ENCODE measurements at regions not wholly inside any gene's neighbourhood (a gene's known extent, or its start where the extent isn't known, plus 50 kb on each side); places are given as distances from the start of the nearest gene placed in this dataset.

DNA sequence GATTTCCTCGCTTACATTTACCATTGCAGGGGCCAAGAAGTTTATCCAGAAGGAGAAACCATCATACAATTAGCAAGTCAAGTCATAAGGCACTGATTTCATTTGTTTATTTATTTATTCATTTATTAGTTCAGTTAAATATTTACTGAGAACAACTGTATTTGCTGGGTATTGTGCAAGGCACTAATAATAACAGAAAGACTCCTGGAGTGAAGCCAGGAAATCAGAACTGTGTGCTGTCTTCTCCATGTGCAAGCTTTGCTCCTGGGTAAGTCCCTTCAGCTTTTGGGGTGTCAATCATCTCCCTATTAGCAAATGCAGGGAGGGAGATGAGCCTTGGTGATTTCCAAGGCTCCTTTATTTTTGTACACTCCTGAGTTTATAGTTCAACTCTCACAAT is 341.6 kb upstream of the MEIS1 start:
- no peak for DNase-seq

GRCh38 chr2:66084948-66085590 is 349.9 kb upstream of the MEIS1 start:
- DNase-seq: no peak

- DNase-seq: no peak
Observed at GRCh38 chr2:66082581-66082980, 352.3 kb upstream of the MEIS1 start.

DNA sequence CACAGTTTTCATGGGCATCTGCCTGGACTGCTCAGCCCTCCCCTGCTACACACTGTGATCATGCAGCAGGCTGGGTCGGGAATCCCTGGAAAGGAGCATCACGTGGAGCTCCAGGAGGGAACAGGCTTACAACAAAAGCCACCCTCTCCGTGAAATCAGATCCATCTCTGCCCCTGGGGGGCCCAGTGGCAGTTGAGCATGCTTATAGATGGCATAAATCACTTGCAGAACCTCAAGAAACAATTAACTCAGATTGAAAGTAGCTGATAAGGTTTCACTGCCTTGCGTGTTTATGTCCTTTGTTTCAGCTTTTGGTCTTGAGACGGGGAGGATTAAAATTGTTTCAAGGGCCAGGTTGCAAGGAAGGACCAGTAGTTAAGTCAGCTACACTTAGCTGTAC is 354.8 kb upstream of the MEIS1 start:
- no peak for DNase-seq

GRCh38 chr2:66073172-66073571 is 361.8 kb upstream of the MEIS1 start:
- no peak for DNase-seq

GRCh38 chr2:66070721-66071602 is 364.0 kb upstream of the MEIS1 start:
- DNase-seq: no peak

GRCh38 chr2:66069937-66070720 is 364.8 kb upstream of the MEIS1 start:
- DNase-seq: no peak

DNA sequence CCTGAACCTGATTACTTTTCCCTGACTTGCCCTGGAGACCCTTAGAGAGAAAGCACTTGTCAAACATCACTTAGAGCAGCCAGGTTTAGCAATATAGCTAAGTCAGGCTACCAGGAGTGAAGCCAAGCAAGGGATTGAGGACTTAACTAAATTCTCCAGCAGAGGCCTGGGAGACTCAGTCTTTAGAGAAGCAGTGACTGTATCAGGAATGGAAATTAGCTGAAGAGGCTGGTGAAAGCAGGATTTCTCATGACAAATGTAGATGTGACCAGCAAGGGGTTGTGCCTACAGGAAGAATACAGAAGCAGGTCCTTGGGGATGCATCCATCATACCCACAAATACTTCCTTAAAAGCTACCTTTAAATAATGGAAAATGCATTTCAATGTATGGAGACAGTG is 368.9 kb upstream of the MEIS1 start:
- no peak for DNase-seq

- DNase-seq: no peak
Observed at GRCh38 chr2:66059332-66059731, 375.6 kb upstream of the MEIS1 start.

GRCh38 chr2:66058675-66059074 is 376.2 kb upstream of the MEIS1 start:
- no peak for DNase-seq

- no peak for DNase-seq
Observed at GRCh38 chr2:66057844-66058243, 377.1 kb upstream of the MEIS1 start.

GRCh38 chr2:66050392-66050791 is 384.5 kb upstream of the MEIS1 start:
- no peak for DNase-seq

GRCh38 chr2:66048667-66049066 is 386.3 kb upstream of the MEIS1 start:
- no peak for DNase-seq

DNA sequence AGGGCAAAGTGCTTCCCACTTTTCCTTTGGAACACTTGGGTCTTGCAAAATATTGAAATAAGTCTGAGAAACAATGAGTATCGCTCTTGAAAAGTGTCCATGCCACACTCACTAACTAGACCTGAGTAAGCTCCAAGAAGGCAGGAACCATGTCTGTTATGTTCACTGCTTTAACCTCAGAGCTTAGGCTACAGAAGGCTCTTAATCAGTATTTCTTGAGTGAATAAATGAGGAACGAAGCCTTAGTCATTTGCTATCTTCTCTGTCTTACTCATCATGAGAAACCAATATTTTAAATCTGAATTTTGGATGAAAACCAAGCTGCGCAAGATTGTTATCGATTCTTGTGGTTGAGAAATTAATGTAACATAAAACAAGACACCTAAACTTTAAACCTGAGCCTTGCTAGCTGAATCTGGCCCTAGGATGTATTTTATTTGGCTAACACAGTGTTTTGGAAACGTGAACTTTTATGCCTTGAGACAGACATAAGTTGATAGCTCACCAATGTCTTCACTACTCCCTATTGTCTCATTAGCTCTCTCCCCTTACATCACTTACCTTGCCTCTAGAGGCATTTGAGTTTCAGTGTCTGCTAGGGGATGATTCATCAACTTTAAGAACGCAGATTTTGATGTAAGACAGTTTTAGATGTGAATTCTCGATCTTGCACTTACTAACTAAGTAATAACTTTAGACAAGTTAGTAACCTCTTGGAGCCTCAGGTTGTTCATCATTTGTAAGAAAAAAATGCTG is 392.8 kb upstream of the MEIS1 start:
- no peak for DNase-seq

- DNase-seq: no peak
Observed at GRCh38 chr2:66036948-66037347, 398.0 kb upstream of the MEIS1 start.

DNA sequence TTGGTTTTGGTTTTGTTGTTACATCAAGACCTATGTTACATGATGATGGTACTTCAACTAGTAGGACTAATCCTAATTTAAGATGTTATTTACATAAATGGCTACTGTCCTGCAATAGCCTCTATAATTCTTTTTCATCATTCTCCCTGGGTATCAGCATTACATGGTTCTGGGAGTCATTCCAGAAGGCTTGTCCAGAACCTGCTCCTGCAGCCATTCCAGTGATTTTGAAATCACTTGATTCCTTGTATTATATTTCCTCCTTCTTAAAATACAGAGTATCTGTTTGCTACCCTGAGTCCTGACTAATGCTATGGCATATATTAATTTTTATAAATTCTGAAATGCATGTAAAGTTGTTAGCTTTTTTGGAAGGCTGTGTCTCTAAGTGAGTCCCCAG is 400.5 kb upstream of the MEIS1 start:
- DNase-seq: no peak

- no peak for DNase-seq
Observed at GRCh38 chr2:66032226-66032775, 402.6 kb upstream of the MEIS1 start.

DNA sequence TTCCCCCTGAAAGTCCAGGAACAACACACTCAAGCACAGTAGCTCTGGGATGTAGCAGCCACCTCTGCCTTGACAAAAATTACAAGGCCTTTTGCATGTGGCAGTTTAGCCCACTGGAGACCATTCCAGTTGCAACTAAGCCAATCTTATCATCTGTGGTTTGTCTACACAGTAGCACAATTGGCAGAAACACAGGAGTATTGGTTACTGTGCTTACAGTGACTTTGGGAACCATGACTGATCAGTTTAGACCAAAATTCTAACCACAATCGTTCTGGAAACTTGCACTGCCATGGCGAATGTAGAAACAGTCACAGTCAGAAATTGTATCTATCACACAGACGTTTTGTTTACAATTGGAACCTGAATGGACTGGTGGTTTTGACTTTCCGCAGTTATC is 403.7 kb upstream of the MEIS1 start:
- no peak for DNase-seq

GRCh38 chr2:66030553-66030952 is 404.4 kb upstream of the MEIS1 start:
- DNase-seq: no peak

- no peak for DNase-seq
Observed at GRCh38 chr2:66024391-66024790, 410.5 kb upstream of the MEIS1 start.

DNA sequence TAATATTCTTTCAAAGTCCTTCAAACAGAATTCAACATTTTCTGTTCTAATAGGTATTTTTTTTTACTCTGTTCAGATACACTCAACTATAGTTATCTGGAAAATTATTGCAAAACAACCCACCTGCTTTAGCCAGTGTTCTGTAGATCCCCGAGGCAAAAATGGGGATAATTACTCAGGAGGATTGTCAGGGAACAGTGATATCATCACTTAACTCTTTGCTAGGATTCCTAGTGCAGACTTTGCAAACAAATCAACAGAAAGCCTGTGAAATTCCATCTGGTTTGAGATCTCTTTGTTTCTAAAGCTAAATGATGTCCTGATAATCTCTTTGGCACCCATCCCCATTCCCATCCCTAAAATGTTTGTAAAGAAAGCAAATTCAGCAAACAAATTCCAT is 413.6 kb upstream of the MEIS1 start:
- no peak for DNase-seq

GRCh38 chr2:66017763-66018162 is 417.2 kb upstream of the MEIS1 start:
- DNase-seq: no peak

DNA sequence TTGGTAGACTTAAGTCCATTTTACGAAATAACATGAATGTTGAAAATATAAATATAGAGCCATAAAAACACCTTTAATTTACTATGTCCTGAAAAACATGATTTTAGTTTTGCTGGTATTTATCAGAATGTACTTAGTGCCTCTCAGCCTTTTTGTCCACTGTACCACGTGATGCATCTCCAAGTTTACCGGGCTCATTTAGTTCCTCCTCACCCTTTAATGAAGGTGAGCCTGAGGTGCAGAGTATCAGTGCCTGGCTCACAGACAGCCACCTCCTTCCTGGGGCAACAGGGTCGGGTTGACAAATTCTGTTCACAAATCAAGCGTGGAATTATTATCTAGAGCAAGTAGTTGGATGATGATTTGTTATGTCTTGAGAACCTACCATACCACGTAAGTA is 420.5 kb upstream of the MEIS1 start:
- no peak for DNase-seq
